Heart right ventricle (tissue), 16 donors: ENCODE measurements at regions not wholly inside any gene's neighbourhood (a gene's known extent, or its start where the extent isn't known, plus 50 kb on each side); places are given as distances from the start of the nearest gene placed in this dataset.

Source experiments
- ATAC-seq, 8 donors: fragments of 200-7000 bp; cut with Tn5 transposase; one replicate each; pipeline ENCODE4 v1.9.1; 2020; ENCODE audit warnings: mild to moderate bottlenecking in 8 of 8, moderate library complexity in 8 of 8, moderate number of reproducible peaks in 1 of 8
- DNase-seq, 2 donors: peaks; one replicate each; pipeline ENCODE4 v3.0.0-alpha.2; 2020
- H3K27ac ChIP-seq, 10 donors: fragments of 200-600 bp; sonication (generic) in 2 of 10; one replicate each; pipeline versions ENCODE4 v1.5.0 to v1.8.0; 2020 to 2022; ENCODE audit warnings: mild to moderate bottlenecking in 3 of 10
- H3K27me3 ChIP-seq, 7 donors: fragments of 200-600 bp; one replicate each; pipeline ENCODE4 v1.8.0; 2021 to 2022; ENCODE audit warnings: mild to moderate bottlenecking in 2 of 7
- H3K36me3 ChIP-seq, 9 donors: fragments of 200-600 bp; sonication (generic) in 1 of 9; one replicate each; pipeline versions ENCODE4 v1.5.0 to v1.8.0; 2020 to 2022; ENCODE audit warnings: mild to moderate bottlenecking in 2 of 9
- H3K4me1 ChIP-seq, 9 donors: fragments of 200-600 bp; sonication (generic) in 1 of 9; one replicate each; pipeline versions ENCODE4 v1.5.0 to v1.8.0; 2020 to 2022; ENCODE audit warnings: mild to moderate bottlenecking in 4 of 9
- H3K4me3 ChIP-seq, 10 donors: fragments of 200-600 bp; sonication (generic) in 2 of 10; one replicate each; pipeline versions ENCODE4 v1.5.0 to v1.8.0; 2020 to 2022; ENCODE audit warnings: mild to moderate bottlenecking in 7 of 10, moderate library complexity in 2 of 10
- H3K9me3 ChIP-seq, 11 donors: fragments of 200-600 bp in 10 of 11; sonication (generic) in 2 of 11; one replicate each; pipeline versions ENCODE4 v1.5.0 to v1.8.0; 2013 to 2022; ENCODE audit warnings: mild to moderate bottlenecking in 2 of 11, control low read depth in 1 of 11, moderate library complexity in 1 of 11
- WGBS, 2 donors: extraction: QIAGEN DNeasy Blood & Tissue Kit; methylation state at CpG; one replicate each; pipeline ENCODE4 v1.1.7; 2013; ENCODE audit warnings: inconsistent platforms in 1 of 2; 5-methylcytosine and 5-hydroxymethylcytosine counted together
- intact Hi-C, 10 donors: fragments of 100-400 bp; cut with DNase I; formaldehyde crosslinking; loops; one replicate each; pipeline versions ENCODE4 v1.11.1 to v1.14.2; 2022
- TF ChIP-seq, protein P1 (sequence below), 9 donors: fragments of 200-600 bp; sonication (generic) in 2 of 9; IDR thresholded peaks; one replicate each; pipeline versions ENCODE4 v1.5.0 to v1.8.0; 2021 to 2022; ENCODE audit warnings: antibody characterized with exemption in 9 of 9, mild to moderate bottlenecking in 5 of 9, moderate library complexity in 1 of 9
- donor health status: Arrhythmogenic right ventricular cardiomyopathy.
- donor health status: ischemic (EF 13 %, LVEDD 7.1; RV severe dilation, severe dysfunction).
- donor health status: healthy with polysubstance abuse.
- donor health status: DM: no; HTN: yes; CAD: no.
- donor health status: DM: no; HTN: no; CAD: no.
- donor health status: ischemic (EF 25% LVEDD 6.9; RV normal size, moderate dysfunction).
- donor health status: ischemic (EF 25% LVEDD 5.7; RV mildly dilated, moderate dysfunction).
- donor health status: healthy.
- donor health status: DM: yes; HTN: yes; CAD: no.
- donor health status: Ischemic cardiomyopathy.
- donor health status: ischemic (EF 35%, LVEDD 5.7; RV mildly dilated, moderate dysfunction).
- donor health status: nonischemic (EF 11% LVEDD 7.7; RV severe dilation, severe dysfunction).
- donor health status: DM: yes; HTN: yes; CAD: no.
- donor health status: PGD.
- donor health status: ischemic (EF 29% LVEDD 5.4; RV normal size, mild dysfunction).
- donor health status: nonischemic (EF 23%, LVEDD 6.1; RV moderate dilation, normal function).

DNA sequence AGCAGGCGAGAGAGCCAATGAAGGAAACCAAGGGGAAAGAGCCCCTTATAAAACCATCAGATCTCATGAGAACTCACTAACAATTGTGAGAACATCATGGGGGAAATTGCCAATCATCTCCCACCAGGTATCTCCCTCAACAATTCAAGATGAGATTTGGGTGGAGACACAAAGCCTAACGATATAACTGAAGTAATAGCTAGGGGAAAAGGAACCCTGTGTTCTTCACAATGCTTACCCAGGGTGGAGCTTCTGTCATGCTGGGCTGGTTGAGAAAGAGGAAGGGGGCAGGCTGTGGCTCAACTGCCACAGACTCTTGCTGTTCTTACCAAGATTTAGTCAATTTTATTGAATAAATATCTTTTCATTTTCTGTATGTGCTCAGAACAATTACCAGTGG, 392.1 kb upstream of the HS6ST1 start:
- H3K4me3 ChIP-seq = no peak overlapping the region
- H3K36me3 ChIP-seq = no peaks in the 10 kb centered on the region
- TF ChIP-seq, protein P1, sequence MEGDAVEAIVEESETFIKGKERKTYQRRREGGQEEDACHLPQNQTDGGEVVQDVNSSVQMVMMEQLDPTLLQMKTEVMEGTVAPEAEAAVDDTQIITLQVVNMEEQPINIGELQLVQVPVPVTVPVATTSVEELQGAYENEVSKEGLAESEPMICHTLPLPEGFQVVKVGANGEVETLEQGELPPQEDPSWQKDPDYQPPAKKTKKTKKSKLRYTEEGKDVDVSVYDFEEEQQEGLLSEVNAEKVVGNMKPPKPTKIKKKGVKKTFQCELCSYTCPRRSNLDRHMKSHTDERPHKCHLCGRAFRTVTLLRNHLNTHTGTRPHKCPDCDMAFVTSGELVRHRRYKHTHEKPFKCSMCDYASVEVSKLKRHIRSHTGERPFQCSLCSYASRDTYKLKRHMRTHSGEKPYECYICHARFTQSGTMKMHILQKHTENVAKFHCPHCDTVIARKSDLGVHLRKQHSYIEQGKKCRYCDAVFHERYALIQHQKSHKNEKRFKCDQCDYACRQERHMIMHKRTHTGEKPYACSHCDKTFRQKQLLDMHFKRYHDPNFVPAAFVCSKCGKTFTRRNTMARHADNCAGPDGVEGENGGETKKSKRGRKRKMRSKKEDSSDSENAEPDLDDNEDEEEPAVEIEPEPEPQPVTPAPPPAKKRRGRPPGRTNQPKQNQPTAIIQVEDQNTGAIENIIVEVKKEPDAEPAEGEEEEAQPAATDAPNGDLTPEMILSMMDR (IDR thresholded peaks at IDR 0.05) = no peak
- H3K27ac ChIP-seq = no peak overlapping the region
- H3K27me3 ChIP-seq = peaks cover 0 to 16% (median 0%) of the 10 kb centered on the region in 7 donors
- DNase-seq = no peak
- 83 to 88% methylated on average over 2 of the region's 2 CpGs for WGBS, 2 donors
- H3K9me3 ChIP-seq = peaks cover 0 to 28% (median 18%) of the 10 kb centered on the region in 11 donors
- peak in 2 of 8 donors; percentile 42 for ATAC-seq
- H3K4me1 ChIP-seq = peaks cover 0 to 11% (median 0%) of the 10 kb centered on the region in 9 donors
- intact Hi-C loops = loop anchor here in 1 of 10 donors (2.0 kb wide), 1 partner anchor 46 kb away; no protein-coding TSS in a partner anchor

DNA sequence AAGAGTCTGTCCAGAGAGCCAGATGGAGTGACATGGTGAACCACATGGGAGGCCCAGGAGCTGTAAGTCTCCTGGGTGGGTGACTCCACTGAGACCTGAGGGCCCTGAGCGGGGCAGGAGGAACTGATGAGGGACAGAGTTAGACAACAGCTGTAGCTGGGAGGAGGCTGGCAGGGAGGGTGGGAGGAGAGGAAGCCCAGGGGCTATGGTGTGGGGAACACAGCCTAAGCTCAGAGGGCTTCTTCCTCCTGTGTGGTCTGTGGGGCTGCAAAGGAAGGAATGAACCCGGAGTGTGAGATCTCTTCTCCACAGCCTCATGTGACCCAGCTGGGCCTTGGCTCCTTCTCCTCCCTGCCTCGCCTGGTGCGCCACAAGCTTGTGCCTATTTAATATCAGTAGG, 395.6 kb upstream of the HS6ST1 start:
- Histone ChIP-seq H3K4me1 (peaks cover 0 to 11% (median 0%) of the 10 kb centered on the region in 9 donors), H3K9me3 (peaks cover 0 to 4% (median 0%) of the 10 kb centered on the region in 11 donors), H3K27ac (no peak overlapping the region), H3K27me3 (peaks cover 0 to 30% (median 6%) of the 10 kb centered on the region in 7 donors), H3K36me3 (no peaks in the 10 kb centered on the region), H3K4me3 (no peak overlapping the region)
- intact Hi-C loops = no loop called here
- whole genome bisulfite sequencing, 2 donors = 77 to 78% methylated on average over 4 of the region's 4 CpGs
- peak in 4 of 8 donors; percentile 31 to 58 (median 46) for ATAC-seq
- DNase-seq = no peak
- TF ChIP-seq, protein P1 (IDR thresholded peaks at IDR 0.05) = no peak

DNA sequence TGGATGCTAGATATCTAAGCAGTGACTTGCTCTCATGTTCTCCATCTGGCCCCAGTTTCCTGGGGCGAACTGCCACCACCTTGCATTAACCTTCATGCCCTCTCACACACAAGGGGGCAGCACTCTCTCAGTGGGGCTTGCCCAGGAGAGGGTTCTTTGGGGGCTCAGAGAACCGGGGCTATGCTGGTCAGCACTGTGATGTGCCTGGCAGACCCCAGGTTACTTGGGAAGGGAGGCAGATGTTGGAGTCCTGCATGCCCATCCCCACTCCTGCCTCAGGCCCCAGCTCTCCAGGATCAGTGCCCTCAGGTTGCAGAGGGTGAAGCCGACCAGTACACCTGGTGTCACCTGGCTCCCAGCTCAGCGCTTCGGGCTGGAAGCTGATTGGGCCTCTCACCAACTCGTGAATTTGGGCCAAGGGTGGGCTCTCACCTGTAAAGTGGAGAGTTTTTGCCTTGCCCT, 396.2 kb upstream of the HS6ST1 start:
- intact Hi-C loops = no loop called here
- Histone ChIP-seq H3K9me3 (peaks cover 0 to under 1% (median 0%) of the 10 kb centered on the region in 11 donors), H3K4me3 (no peak overlapping the region), H3K27me3 (peaks cover 0 to 30% (median 6%) of the 10 kb centered on the region in 7 donors), H3K4me1 (peaks cover 0 to 11% (median 0%) of the 10 kb centered on the region in 9 donors), H3K27ac (no peak overlapping the region), H3K36me3 (no peaks in the 10 kb centered on the region)
- ATAC-seq (no peak), DNase-seq (no peak)
- TF ChIP-seq, protein P1 (IDR thresholded peaks at IDR 0.05) = peak in 3 of 9 donors; percentile 6 to 15 (median 9)
- 87 to 89% methylated on average over 6 of the region's 6 CpGs for WGBS, 2 donors

DNA sequence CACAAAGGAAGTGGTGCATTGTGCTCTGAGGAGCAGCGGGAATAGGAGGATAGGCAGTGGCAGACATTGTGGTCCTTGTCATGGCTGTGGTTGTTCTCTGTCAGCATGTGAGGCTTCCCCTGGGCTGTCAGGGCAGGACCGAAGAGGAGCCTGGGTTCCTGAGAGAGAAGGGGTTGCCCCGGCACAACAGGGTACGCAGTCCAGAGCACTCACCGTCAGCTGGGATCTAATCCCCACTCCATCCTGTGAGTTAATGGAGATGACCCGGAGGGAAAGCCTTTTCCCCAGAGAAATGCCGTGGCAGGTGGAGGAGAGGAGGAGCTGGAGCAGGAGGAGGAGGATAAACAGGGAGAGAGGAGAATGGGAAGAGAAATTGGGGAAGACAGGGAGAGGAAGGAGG, 396.7 kb upstream of the HS6ST1 start:
- WGBS, 2 donors = 85 to 86% methylated on average over 7 of the region's 7 CpGs

More for the DNA sequence above, 396.7 kb upstream of the HS6ST1 start:
- DNase-seq = no peak
- ATAC-seq = no peak
- Histone ChIP-seq H3K36me3 (no peaks in the 10 kb centered on the region), H3K4me3 (no peak overlapping the region), H3K27me3 (peaks cover 0 to 30% (median 6%) of the 10 kb centered on the region in 7 donors), H3K27ac (no peak overlapping the region), H3K9me3 (peaks cover 0 to 1% (median 0%) of the 10 kb centered on the region in 11 donors), H3K4me1 (peaks cover 0 to 11% (median 0%) of the 10 kb centered on the region in 9 donors)
- intact Hi-C loops = no loop called here
- TF ChIP-seq, protein P1 (IDR thresholded peaks at IDR 0.05) = no peak
